Spleen (tissue), 7 donors: ENCODE measurements at regions not wholly inside any gene's neighbourhood (a gene's known extent, or its start where the extent isn't known, plus 50 kb on each side); places are given as distances from the start of the nearest gene placed in this dataset.

Source experiments
- POLR2A ChIP-seq, 3 donors: fragments of 450-650 bp; IDR thresholded peaks; one replicate each; pipeline ENCODE4 v1.5.1; 2017; ENCODE audit warnings: antibody characterized with exemption in 3 of 3, mild to moderate bottlenecking in 1 of 3
- TF ChIP-seq, protein P1 (sequence below), 11 experiments: fragments of 200-600 bp in 7 of 11; fragments of 450-650 bp in 4 of 11; sonication (generic) in 4 of 11; IDR thresholded peaks in 8 of 11; conservative IDR thresholded peaks in 3 of 11; 1 replicate in 7 of 11; 2 replicates in 4 of 11; pipeline versions ENCODE4 v1.4.0 to v1.8.0; 2016 to 2021; ENCODE audit warnings: antibody characterized with exemption in 11 of 11, inconsistent platforms in 4 of 11, mild to moderate bottlenecking in 1 of 11
- donor health status: DM: no; HTN: no; CAD: no; lungs with moderate emphysema.
- donor health status: DM: no; HTN: no; CAD: no.
- donor health status: DM: no; HTN: no; CAD: no.

DNA sequence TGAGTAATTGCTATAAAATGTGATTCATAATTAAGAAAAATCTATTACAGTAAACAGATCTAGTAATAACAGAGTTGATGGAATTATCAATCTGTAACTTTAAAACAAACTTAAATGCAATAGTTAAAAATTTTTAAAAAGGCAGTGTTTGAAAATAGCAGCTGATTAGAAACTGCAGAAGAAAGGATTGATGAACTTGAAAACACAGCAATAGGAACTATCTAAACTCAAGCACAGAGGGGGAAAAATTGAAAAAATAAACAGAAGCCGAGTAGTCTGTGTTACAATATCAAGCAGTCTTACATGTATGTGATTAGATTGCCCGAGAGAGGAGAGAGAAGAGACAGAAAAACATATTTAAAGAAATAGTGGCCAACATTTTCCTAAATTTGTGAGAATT, 569.0 kb upstream of the B3GALT2 start:
- TF ChIP-seq, protein P1, sequence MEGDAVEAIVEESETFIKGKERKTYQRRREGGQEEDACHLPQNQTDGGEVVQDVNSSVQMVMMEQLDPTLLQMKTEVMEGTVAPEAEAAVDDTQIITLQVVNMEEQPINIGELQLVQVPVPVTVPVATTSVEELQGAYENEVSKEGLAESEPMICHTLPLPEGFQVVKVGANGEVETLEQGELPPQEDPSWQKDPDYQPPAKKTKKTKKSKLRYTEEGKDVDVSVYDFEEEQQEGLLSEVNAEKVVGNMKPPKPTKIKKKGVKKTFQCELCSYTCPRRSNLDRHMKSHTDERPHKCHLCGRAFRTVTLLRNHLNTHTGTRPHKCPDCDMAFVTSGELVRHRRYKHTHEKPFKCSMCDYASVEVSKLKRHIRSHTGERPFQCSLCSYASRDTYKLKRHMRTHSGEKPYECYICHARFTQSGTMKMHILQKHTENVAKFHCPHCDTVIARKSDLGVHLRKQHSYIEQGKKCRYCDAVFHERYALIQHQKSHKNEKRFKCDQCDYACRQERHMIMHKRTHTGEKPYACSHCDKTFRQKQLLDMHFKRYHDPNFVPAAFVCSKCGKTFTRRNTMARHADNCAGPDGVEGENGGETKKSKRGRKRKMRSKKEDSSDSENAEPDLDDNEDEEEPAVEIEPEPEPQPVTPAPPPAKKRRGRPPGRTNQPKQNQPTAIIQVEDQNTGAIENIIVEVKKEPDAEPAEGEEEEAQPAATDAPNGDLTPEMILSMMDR (IDR thresholded peaks at IDR 0.05 in 8 of 11, conservative IDR thresholded peaks at IDR 0.05 in 3 of 11) = no peak
- TF ChIP-seq POLR2A (IDR thresholded peaks at IDR 0.05) = no peak
